Renal cortical epithelial cell (primary cell): ENCODE measurements at regions not wholly inside any gene's neighbourhood (a gene's known extent, or its start where the extent isn't known, plus 50 kb on each side); places are given as distances from the start of the nearest gene placed in this dataset.

ENCODE experiments used
- DNase-seq: peaks from one replicate; pipeline ENCODE4 v3.0.0-alpha.2; 2011; ENCODE audit warnings: low read depth

DNA sequence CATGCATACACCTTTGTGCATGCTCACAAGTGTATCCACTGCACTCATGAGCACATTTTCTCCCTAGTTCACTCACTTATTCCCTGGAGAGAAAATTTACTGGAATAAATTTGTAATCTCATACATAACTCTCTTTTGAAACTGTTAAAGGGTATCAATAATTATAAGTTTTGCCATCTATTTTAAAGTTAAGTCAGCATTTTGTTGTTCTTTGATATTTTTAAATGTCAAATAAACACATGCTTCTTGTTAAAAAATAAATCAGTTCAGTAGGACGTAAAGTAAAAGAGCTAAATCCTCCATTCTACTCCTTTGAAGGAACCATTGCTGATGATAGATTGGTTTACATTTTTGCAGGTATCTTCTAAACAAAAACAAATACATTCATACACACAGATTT is 522.1 kb downstream of the NR4A2 start:
- no peak for DNase-seq

DNA sequence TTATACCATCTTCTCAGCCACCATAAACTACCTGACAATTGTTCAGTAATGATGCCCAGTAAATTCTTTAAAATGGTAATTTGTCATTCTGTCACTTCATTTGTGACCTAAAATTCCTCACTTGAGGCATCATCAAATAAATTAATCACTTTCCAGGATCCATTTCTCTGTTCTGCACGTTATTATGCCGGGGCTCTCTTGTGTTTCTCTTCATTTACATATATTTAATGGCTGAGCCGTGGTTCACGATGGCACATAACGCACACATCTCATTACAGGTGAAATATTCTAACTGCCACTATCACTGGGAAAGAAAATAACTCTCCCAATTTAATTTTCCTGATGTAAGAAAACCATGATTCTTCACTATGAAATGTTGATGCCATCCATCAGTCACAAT is 529.6 kb downstream of the NR4A2 start:
- no peak for DNase-seq

DNA sequence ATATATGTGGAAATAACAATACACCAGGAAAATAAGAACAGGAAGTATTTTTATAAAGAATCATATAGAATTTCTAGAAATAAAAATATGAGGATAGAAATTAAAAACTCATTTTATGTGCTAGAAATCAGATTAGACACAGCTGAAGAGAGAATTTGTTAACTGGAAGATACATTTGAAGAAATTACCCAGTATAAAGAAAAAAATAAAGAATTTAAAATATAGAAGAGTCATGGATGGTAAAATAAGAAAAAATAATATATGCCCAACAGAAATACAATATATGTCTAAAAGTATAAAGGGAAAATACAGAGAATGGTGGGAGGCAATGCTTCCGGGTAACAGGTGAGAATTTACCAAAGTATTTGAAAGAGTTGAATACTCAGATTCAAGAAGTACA is 539.9 kb downstream of the NR4A2 start:
- DNase-seq: no peak

DNA sequence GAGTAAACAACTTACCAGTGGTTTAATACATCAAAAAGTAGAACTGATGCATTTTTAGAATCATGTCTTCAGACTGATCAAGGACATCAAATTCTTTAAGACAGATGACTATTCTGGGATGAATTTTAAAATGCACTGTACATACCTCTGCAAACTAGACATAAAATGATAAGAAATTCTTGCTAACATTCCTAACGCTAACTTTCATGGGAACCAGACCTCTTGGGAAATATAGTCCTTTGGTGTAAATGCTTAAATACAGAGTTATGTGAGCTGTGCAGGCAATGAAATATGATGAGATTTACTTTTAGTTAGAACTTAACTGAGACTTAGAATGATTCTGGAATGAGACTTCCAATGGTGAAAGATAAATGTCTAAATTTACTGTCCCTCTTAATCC is 562.0 kb downstream of the NR4A2 start:
- DNase-seq: no peak

DNA sequence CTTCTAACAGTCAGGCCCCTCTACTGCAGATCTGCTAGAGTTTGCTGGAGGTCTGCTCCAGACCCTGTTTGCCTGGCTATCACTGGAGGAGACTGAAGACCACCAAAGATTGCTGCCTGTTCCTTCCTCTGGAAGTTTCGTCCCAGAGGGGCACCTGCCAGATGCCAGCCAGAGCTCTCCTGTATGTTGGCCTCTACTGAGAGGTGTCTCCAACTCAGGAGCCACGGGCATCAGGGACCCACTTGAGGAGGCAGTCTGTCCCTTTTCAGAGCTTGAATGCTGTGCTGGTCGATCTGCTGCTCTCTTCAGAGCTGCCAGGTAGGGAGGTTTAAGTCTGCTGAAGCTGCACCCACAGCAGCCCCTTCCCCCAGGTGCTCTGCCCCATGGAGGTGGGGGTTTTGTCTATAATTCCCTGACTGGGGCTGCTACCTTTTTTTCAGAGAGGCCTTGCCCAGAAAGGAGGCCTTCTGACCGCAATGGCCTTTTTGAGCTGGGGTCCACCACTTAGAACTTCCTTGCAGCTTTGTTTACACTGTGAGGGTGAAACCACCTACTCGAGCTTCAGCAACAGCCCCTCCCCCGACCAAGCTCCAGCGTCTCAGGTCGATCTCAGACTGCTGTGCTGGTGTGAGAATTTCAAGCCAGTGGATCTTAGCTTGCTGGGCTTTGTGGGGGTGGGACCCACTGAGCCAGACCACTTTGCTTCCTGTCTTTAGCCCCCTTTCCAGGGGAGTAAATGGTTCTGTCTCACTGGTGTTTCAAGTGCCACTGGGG is 566.0 kb downstream of the NR4A2 start:
- no peak for DNase-seq

DNA sequence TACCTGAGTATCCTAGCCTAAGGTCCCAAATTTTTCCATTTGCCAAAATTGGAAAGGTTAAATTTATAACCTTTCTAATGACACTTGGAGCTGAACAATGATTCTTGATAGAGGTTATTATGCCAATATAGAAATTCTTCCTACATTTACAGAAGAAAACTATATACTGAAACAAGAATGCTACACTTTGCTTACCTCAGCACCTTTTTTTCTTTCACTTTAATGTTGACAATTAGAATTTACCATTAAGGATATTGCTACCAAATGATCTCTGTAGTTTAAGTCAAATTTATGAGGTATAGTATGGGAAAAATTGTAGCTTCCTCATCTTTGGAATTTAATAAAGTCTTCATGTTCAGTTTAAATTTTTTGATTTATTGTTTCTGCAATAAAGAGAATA is 577.0 kb downstream of the NR4A2 start:
- no peak for DNase-seq

DNA sequence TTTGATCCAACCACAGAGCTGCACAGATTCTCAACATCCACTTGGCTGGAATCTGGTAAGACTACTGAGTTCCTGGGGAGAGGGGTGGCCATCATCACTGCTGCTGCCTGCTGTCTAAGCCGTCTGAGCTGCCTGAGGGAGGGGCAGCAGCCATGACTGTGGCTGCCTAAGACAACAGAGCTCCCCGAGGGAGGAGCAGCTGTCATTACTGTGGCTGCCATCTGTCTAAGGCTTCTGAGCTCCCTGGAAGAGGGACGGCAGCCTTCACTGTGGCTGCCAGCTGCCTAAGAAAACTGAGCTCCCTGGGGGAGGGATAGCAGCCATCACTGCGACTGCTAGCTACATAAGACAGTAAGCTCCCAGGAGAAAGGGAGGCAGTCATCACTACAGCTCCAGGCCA is 584.4 kb downstream of the NR4A2 start:
- DNase-seq: no peak

DNA sequence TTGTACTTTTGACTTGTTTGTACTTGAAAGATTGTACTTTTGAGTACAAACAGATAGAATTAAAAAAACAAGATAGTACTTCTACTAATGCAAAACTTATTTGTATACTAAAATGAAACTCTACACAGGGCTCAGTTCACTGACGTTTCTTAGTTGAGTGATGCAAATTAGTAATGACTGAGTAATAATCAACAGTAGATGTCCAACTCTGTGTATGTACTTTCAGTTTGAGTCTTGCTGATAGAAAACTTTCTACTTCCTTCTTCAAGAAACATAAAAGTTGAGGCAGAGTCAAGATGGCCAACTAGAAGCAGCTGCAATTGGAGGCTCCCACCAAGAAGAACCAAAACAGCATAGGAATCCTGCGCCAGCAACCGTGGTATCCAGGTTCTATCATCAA is 585.0 kb downstream of the NR4A2 start:
- DNase-seq: no peak

DNA sequence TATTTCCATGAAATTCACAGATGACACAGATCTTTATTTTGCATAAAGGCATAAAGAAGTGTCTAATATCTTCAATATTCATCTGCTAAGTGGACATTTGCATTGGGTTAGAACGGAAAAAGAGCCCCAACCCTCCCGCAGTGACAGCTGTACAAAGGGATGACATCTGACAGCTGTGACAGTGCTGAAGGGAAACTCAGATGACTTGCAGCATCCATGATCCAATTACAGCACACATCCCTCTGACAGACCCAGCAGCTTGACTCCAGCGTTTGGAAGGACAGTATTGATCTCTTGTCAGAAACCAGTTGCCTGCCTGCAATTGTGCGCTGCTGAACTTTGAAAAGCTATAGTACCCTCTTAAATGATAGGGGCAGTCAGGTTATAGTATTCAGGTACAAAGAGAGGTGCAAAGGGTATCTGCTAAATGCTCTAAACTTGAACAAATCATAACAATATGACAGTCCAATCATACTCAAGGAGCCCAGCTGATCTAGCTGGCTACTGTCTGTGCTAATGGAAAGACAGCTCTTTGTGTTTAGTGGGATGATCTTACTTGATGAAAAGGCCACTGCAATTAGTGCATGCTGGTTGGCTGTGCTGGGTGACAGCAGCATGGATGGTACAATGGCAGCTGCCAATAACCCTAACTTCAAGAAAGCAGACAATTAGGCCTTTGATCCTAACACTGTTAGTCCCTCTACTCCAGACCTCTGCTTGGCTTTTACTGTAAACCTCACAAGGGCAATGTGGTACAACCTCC is 599.2 kb downstream of the NR4A2 start:
- DNase-seq: no peak

DNA sequence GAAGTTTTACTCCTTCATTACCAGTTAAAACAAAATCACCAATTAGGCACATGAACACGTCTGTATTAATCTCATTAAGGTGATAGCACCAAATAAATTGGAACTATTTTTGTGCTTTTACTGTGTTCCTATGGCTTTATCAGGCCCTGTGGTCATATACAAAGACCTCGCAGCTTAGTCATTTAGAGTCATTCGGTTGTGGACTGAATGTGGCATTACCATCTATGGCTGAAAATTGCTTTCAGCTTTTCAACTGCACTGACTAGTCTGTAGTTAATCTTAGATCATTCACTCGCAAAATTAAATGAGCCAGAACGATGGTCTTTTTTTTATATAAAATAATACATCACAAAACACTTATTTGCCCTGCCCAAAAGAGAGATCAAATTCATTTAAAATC is 601.7 kb downstream of the NR4A2 start:
- peak; percentile 14 for DNase-seq

DNA sequence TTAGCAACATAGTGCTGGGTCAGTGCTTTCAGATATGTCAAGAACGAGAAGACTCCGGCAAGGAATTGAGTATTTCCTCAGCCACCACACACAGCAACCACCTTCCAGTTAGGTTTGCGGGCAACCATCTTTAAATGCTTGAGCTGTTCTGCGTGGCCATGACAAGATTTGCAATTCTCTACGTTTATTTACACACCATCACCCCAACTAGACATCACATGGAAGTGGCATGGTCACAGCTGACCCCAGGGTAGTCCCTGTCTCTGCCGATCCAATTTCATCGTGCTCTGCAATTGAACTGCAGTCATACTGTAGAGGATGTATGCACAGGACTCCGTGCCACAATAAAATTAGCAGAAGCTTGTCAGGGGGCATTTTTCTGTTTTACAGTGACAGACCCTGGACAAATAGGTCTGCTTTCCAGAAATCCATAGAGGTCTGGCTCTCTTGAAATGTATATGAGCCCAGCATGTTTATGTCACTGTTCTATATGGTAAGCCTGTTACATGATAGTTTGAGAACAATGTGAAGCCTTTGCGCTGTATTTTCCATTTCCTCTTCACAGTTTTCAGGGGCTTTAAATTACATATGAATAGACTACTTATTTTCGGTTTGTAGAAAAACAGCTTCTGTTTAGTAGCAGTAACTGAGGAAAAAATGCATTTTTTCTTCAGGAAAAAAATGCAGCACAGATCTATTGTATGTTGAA is 605.2 kb downstream of the NR4A2 start:
- DNase-seq: peak; percentile 75

DNA sequence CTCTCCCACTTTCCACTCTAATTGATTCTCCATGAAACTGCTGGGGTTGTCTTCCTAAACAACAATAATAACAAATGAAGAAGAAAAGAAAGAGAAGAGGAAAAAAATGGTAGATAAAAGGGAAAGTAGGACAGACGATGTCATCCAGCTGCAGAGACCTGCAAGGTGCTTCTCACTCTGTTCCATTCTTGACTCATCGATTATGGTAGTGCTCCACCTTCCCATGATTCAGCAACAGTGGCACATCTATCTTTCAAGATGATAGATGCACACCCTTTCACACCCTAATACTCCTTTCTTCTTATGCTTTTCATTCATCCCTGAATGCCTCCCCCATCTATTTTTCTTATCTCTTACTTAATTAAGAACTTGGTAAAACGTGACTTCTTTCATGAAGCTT is 610.2 kb downstream of the NR4A2 start:
- no peak for DNase-seq

DNA sequence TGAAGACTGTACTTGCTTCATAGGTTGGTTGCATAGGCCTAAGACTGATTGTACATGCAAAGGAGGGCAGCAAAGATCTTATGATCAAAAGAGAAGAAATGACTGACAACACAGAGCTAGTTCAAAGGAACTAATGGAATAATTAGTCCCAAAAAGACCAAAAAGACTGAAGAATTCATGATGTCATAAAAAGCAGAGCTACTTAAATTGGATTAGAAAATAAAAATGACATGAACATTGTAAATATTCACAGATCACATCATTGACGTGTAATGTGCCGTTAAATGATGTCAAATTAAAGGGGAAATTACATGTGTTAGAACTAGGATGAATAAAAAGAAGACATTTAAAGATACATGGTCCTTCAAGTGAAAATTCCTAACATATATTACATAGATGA is 616.8 kb downstream of the NR4A2 start:
- DNase-seq: no peak

DNA sequence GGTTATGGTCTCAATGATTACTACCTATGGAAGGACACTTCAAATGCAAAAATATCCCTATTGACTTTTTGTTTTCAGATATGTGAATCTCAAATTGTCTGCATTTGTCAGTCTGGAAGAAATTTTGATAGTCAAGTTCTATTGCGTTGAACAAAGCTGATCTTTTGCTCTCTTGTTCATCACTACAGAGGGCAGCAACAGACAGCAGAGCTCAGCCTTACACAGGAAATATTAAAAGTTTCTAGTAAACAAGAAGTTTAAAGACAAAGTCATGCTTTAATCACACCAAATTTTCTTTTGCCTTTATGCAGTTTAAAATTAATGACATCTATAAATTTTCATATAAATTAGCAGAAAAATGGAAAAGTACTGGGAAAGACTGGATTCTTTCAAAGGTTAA is 617.5 kb downstream of the NR4A2 start:
- DNase-seq: no peak

DNA sequence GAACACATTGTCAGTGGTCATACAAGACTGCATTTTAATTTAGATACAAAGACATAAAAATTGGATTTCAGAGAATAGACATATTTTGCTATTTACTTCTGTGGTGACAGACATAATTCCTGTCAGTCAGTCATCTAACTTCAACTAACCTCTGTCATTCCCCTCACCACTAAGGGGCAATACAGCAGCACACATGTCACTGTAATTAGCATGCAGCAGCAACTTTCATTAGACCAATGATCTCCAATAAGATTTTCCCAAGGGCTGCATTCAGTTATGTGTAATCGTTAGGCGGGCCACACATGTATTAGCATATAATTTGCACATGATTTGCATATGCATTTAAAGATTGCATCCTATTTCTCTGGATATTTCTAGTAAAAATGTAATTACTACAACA is 624.5 kb downstream of the NR4A2 start:
- DNase-seq: no peak

DNA sequence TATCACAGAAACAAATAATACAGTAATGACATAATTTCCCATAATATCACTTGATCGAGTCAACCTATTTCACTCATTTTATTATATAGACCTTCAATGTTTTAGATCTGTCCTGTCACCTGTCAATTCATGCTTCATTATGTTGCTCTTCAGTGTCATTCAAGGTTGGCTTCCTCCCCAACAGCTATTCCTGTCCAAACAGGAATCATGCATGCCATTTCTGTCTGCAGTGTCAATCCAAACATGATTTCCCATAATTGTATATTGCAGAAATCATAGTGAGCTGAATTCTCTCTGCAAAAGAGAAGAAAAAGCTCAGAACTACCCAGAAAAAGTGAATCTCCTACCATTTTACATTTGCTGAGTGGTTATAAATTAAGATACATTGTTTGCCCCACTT is 628.6 kb downstream of the NR4A2 start:
- no peak for DNase-seq

DNA sequence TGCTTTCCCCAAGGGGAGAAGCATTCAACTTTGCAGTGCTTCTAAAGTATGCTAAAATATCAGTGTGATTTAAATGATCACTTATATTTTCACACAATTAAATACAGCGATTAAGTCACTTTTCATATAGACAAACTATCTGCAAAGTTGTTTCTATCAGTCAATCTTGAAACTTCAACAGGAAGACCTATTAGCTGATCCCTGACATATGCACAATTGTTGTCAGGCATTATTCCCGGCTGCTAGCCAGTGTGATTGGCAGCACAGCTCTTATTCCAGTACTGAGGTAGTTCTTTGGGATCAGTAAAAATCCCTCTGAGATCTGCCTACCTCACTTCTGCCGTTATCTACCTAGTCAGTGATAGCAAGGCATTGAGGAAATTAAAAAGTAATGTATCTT is 629.5 kb downstream of the NR4A2 start:
- DNase-seq: no peak

DNA sequence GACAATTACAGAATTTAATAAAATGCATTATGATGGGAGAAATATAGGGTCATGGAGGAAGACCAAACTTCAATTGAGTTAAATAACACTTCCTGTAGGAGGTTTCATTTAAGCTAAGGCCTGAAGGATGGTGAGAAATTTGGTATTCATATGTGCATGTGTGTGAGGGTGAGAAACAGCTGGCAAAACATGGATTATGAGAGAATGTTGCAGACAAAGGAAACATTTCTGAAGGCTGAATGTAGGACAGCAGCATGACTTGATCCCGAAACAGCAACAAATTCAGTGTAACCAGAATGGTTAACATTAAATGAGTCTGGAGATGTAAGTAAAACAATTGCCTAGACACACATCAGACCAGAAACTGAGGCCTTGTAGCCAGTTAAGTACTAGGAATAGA is 630.8 kb downstream of the NR4A2 start:
- DNase-seq: no peak

DNA sequence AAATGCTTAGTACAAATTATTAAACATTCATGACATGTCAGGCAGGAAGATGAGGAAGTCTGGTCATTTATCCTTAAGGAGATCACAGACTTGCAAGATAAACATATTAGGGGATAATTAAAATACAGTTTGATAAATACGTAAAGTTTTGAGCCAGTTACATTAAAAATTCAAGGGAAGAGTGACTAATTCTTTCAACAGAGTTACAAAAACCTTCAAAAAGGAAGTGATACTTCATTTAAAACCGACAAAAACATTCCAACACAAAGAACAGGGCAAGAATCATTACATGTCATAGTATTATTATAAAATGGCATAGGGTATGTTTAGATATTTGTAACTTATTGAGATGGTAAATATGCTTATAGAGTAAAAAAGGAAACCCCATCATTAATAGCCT is 636.0 kb downstream of the NR4A2 start:
- DNase-seq: no peak

DNA sequence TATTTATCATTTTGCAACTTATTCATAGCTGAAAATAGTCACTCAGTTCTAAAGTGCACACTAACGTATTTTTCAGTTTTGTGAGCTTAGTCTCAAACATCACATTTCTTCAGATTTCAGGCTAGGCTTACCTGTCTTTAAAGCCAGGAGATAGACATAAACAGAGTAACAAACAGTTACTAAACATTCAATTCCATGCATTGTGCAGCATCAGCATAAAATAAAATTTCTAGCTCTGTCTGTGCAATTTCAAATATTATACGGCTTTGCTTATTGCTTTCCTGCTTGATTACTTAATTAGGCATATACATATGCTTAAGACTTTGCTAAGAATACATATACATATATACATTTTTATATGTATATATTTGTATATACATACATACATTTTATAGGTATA is 637.0 kb downstream of the NR4A2 start:
- no peak for DNase-seq

DNA sequence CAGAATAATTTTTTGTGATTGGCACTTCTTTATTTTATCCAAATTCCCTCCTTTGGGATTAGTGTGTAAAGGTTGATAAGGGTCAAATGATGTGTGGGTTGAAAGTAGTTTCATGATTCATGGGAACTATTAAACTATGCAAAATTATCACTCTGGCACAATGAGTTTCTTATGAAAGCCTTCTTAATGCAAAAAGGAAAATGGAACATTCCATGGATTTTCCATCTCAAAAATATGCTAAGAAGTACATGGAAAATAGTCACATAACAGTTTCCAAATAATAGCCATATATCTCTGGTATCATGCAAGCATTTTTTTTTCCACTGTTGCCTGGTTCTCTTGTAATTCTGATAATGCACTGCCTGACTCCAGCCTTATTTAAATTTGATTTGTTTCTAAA is 639.7 kb downstream of the NR4A2 start:
- DNase-seq: no peak

DNA sequence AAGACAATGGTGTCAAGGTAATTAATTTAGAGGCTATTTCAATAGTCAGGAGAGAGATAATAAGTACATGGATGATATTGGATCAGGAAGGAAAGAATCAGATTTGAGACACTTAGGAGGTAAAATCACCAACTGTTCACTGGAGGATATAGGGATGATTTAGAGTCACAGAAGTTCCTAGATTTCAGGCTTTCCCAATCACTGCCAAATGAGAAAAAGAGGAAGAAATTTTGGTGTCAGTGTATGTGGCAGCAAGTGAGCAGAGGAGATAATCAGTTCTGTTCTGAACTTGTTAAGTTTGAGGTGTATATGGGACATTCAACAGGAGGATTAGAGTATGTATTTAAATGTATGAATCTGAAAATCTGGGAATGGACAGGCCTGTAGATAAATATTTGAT is 640.4 kb downstream of the NR4A2 start:
- no peak for DNase-seq

DNA sequence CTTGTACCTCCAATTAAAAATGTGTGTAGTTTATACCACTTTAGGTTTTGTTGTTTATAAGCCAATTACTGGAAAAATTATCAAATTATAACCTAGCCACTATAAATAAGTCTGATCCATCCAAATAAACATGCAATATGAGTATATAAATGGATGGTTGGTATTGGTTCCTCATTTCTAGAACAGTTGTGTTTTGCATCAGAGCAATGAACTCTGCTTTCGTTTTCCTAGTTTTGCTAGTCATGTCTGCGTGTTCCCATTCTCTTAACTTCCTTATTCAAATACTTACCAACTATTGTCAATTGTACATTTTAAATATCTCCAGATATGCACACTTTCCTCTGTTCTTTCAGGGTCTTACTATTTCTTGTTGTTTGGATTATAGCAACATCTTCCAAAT is 641.7 kb downstream of the NR4A2 start:
- no peak for DNase-seq
